HG03108 (cell line): ENCODE measurements at regions not wholly inside any gene's neighbourhood (a gene's known extent, or its start where the extent isn't known, plus 50 kb on each side); places are given as distances from the start of the nearest gene placed in this dataset.

ENCODE experiments used
- ATAC-seq: cut with Tn5 transposase; IDR thresholded peaks from one replicate; pipeline ENCODE4 v1.9.1; 2021; ENCODE audit warnings: moderate library complexity; ENCODE audit not compliant: unreplicated experiment

DNA sequence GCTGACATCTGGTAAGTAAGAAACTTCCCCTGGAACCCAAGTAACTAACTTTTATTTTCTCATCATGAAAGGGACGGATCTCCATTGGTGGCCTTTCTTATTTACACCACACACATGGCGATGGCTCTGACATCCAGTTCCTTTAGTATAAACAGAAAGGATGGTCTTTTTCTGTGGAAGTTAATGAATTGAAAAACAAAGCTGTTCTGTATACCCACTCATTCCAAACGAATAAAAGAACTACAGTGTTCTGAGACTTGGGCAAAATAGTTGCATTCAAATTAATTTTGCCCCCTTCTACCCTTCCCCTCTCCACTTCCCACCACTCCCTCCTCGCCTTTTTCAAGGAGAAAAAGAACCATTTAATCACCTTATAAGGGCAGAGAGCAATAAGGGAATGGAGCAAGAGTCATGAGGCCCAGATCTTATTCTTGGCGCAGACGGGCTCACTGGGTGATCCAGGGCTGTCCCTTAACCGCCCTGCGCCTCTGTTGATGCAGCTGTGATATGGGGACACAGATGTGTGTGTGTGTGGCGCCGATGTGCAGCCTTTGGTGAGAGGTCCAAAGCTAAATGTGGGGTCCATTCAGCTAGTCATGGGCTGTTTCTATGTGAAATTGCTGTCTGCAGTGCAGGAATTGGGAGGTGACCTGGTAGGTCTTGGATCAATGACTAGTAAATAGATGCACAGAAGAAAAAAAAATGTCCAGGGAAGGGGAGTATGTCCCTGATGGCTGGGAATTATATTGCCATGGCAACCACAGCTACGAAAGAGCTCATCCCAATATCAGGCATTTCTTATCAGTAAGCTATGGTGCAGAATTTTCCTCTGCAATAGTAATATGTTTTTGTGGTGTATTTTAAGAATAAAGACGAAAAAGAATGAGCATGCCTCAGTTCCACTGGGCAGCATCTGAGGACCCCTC is 141.5 kb upstream of the ERCC6L2 start:
- no peak for ATAC-seq

DNA sequence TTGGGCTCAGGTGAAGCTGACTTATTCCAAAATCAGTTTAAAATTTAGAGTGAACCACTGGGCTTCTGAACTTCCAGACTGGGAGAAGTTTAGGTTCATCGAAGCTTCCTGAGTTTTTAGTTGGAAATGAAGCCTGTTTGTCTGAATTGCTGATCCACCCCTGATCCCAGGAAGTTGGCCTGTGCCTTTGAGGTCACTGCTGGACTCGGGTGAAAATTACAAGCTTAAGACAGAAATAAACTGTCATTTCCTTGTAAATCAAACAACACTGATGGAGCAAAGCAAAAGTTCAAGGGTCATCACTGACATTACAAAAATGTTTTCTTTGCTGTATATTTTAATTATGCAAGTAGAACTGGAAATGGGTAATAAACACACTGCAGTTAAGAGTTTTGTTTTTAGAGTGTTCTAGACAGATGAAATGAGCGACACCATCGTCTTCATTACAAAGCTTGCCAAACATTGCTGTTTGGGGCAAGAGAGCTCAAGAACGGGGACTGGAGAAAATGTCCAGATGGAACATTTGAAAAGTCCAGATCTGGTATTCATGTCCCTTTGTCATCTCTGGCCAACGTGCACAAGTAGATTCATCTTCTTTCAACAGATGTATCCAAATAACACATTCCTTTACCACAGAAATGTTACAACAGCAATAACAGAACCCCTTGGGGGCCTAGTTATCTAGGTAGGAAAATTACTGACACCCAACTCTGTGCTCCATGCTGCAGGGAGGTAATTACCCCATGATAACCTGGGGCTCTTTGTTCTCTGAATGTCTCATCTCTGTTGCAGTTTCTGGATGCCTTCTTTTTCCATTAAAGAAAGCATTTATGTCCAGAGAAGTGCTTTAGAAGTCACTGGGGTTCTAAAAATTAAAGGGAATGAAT is 142.4 kb upstream of the ERCC6L2 start:
- no peak for ATAC-seq

- ATAC-seq: no peak
Observed at GRCh38 chr9:95731876-95732275, 143.6 kb upstream of the ERCC6L2 start.

- ATAC-seq: no peak
Observed at GRCh38 chr9:95729669-95730368, 145.7 kb upstream of the ERCC6L2 start.

- no peak for ATAC-seq
Observed at GRCh38 chr9:95729046-95729445, 146.4 kb upstream of the ERCC6L2 start.

- ATAC-seq: no peak
Observed at GRCh38 chr9:95727947-95728520, 147.5 kb upstream of the ERCC6L2 start.

DNA sequence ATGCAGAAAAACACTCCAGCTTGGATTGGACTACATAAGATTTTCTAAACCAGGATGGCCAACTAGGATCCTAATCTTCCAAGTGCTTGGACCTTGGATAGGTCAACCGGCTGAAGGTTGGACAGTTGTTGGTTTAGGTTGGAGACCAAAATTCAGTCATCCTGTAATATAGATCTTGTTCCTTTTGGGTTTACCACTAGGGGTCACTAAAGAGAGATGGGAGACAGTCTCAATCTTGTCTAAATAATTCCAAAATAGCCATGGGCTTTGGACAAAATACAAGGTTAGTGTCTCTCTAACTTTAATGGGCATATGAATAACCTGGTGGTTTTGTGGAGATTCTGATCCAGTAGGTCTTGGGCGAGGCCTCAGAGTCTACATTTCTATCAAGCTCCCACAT is 148.7 kb upstream of the ERCC6L2 start:
- no peak for ATAC-seq

GRCh38 chr9:95725045-95725444 is 150.4 kb upstream of the ERCC6L2 start:
- no peak for ATAC-seq

DNA sequence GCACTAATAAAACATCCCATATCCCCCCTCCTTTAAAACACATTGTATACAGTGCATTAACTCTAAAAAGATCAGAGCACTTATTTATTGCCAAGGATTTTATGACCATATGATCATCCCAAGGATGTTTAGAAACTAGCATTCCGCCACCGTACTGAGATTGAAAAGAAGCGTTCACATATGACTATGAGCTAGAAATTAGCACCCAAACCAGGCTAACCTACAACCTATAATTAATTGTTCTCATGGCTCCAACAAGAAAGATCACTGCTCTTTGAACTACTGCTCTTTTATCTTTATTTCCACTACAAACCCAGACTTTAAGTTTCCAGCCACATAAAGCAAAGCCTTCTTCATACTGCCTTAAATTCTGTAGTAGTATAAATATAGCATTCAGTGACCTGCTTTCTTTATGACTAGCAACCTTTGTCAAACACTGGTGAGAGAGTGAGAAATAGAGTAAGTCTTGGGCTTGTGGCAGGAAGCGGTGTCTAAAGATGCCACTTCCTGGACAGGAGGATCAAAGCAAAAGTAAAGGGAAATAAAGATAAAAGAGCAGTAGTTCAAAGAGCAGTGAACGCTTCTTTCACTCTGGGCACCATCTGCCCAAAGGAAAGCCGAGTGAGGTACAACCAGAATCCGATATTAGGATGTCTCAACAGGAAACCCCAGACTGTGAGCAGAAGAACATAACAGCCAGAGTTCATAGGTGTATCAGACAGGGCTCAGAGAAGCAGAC is 151.1 kb upstream of the ERCC6L2 start:
- peak; percentile 97 for ATAC-seq

GRCh38 chr9:95722141-95722540 is 153.3 kb upstream of the ERCC6L2 start:
- no peak for ATAC-seq

DNA sequence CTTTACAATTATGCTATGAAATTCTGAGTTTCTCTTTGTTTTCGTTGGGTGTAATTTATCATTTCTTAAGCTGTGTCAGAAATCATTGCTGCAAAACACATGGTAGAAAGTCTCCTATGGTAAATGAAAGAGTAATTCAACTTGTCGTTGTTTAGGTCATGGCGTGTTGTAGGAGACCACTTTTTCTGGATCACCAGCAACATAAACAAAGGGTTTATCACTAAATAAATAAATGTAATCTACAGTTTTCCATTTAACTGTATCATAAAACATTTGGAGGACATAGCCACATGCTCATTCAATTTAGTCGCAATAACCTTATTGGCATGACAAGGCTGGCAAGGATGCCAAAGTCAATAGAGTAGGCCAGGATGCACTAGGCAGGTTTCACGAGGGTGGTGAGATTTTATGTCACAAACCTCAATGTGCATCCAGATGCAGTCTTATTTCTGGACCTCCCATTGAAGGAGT is 154.4 kb upstream of the ERCC6L2 start:
- no peak for ATAC-seq

DNA sequence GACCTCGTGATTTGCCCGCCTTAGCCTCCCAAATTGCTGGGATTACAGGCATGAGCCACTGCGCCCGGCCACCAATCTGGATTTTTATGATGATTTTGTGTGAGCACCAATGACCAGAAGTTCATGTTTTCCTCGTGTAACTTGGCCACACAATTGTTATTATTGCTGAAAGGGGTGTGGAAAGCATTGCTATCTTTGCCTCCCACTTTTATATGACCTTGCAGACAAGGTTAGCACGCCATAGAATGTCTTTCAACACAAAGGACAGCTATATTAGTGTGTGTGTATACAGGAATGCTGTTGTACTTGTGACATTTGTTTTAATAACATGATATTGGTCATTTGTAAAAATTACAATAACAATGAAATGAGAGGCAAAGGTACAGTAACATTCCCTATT is 155.0 kb upstream of the ERCC6L2 start:
- no peak for ATAC-seq

- no peak for ATAC-seq
Observed at GRCh38 chr9:95719354-95719753, 156.1 kb upstream of the ERCC6L2 start.

GRCh38 chr9:95718263-95718662 is 157.2 kb upstream of the ERCC6L2 start:
- no peak for ATAC-seq

- ATAC-seq: no peak
Observed at GRCh38 chr9:95715868-95716435, 159.5 kb upstream of the ERCC6L2 start.

- ATAC-seq: no peak
Observed at GRCh38 chr9:95710446-95710845, 165.0 kb upstream of the ERCC6L2 start.

- no peak for ATAC-seq
Observed at GRCh38 chr9:95696701-95697100, 178.8 kb upstream of the ERCC6L2 start.

DNA sequence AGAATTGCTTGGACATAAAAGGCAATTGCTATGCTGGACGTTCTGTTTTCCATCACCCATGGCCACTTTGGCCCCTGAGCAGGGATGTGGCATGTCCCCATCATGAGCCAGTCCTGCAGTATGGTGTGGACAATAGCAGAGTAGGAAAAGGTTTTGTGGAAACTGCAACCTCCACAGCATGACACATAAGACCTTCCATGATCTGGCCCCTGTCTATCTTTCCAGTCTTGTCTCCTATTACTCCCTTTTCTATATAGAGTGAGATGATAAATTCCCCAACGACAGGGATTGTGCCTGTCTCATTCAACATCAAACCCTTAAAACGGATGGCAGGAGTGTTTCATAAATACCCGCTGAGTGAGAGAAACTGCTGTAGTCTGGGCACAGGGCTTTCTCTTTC is 174.7 kb upstream of the PTCH1 start:
- ATAC-seq: no peak

DNA sequence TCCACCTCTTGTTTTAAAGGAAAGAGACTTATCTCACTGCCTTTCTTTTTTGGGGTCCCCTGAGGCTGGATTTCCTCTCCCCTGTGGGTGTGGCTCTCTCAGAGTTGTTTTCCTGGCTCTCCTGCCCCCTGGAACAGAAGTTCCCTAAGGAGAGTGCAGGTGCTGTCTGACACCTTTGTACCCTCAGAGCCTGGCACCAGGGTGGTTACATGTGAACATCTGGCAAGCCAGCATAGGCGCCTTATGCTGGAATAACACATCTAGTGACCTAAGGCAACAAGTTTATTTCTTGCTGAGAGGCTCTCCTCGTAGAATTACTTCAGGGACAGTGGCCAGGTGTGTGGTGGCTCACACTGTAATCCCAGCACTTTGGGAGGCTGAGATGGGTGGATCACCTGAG is 172.9 kb upstream of the PTCH1 start:
- no peak for ATAC-seq

DNA sequence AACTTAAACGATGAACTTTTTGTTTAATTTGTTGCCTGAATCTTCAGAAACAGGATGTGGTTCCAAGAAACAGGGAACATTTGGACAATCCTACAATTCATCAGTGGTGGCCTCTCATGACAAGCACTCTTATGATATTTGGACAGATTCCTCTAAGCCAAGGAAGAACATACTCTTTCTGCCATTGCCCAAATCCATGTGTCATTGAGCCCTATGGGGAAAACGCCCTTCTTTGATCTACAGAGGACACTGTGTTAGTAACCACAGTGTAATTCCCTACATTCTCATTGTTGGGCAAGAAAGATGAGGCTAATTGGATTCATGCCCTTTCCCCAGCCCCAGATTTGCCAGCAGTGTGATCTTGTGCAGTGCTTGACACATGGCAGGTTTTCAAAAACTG is 167.7 kb upstream of the PTCH1 start:
- ATAC-seq: no peak
